T follicular helper cell (primary cell): ENCODE measurements at regions not wholly inside any gene's neighbourhood (a gene's known extent, or its start where the extent isn't known, plus 50 kb on each side); places are given as distances from the start of the nearest gene placed in this dataset.
"Not testable (repeated sequence)": the region's sequence is repeated elsewhere in the genome, so short reads cannot be mapped to it uniquely, and the experiment has no call there.

Experiments
- DNase-seq: peaks from one replicate; pipeline ENCODE4 v3.0.0-alpha.2; 2020; ENCODE audit warnings: low read depth

GRCh38 chr20:1810926-1811620 lies 84.1 kb upstream of the SIRPA start:
- no peak for DNase-seq

DNA sequence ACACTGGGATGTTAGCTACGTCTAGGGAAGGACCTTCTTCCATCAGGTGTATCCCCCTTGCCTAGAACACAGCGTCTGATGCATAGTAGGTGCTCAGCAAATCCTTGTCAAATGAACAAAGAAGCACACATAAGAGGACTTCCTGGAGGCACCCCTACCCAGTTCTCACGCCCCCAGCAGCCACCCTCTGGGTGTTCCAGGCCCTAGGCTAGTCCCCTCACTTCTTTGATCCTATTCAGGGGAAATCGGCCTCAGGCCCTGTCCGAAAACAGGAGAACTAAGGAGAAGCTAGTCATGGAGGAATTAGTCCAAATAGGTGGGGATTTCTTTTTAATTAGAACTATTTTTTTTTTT lies 84.7 kb upstream of the SIRPA start:
- DNase-seq = no peak

- DNase-seq = no peak
These were observed 85.3 kb upstream of the SIRPA start for GRCh38 chr20:1809611-1810510.

- DNase-seq = no peak
These were observed 86.1 kb upstream of the SIRPA start for GRCh38 chr20:1809131-1809572.

GRCh38 chr20:1808101-1808500 lies 87.1 kb upstream of the SIRPA start:
- no peak for DNase-seq

- no peak for DNase-seq
These were observed 87.8 kb upstream of the SIRPA start for GRCh38 chr20:1807394-1807793.

- no peak for DNase-seq
These were observed 88.8 kb upstream of the SIRPA start for GRCh38 chr20:1806456-1806855.

- DNase-seq = no peak
These were observed 89.4 kb upstream of the SIRPA start for GRCh38 chr20:1805816-1806215.

DNA sequence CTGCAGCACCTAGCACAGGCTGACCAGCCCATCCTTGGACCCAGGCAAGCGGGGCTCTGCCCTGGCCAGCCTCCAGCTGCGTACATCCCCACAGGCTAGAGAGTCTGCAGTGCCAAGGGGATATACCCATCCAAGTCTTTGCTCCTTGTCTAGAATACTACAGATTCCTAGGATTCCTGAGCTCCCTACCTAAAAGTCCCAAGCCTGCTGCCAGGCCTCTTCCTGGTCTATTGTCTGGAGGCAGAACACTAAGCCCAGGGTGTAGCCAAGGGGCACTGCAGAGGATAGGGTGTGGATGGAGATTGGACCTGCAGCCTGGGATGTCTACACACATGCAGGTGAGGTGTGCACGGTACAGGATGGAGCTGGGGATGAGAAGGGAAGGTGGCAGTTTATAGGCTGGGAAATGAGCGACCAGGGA lies 90.0 kb upstream of the SIRPA start:
- DNase-seq = no peak

DNA sequence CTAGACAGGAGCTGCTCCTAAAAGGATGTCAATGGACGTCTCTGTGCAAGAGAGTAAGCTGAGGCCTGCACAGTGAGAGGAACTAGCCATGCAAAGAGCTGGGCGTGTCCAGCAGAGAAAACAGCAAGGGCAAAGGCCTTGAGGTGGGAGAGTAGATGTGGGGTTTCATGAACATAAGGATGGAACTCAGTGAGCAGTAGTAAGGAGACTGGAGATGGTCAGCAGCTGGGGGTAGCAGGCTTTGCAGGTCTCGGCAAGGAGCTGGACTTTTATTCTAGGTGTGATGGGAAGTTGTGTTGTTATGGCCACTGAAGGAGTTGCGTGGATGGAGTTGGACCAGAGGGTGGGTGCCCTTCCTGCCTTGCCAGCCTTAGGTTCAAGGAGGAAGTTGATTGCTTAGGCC lies 90.7 kb upstream of the SIRPA start:
- no peak for DNase-seq

- DNase-seq = no peak
These were observed 91.2 kb upstream of the SIRPA start for GRCh38 chr20:1803932-1804501.

GRCh38 chr20:1803061-1803931 lies 91.9 kb upstream of the SIRPA start:
- no peak for DNase-seq

- DNase-seq = no peak
These were observed 92.7 kb upstream of the SIRPA start for GRCh38 chr20:1802385-1803060.

- no peak for DNase-seq
These were observed 93.3 kb upstream of the SIRPA start for GRCh38 chr20:1801929-1802306.

- no peak for DNase-seq
These were observed 93.8 kb upstream of the SIRPA start for GRCh38 chr20:1801225-1801928.

GRCh38 chr20:1800777-1801176 lies 94.4 kb upstream of the SIRPA start:
- no peak for DNase-seq

- DNase-seq = no peak
These were observed 95.0 kb upstream of the SIRPA start for GRCh38 chr20:1800180-1800579.

DNA sequence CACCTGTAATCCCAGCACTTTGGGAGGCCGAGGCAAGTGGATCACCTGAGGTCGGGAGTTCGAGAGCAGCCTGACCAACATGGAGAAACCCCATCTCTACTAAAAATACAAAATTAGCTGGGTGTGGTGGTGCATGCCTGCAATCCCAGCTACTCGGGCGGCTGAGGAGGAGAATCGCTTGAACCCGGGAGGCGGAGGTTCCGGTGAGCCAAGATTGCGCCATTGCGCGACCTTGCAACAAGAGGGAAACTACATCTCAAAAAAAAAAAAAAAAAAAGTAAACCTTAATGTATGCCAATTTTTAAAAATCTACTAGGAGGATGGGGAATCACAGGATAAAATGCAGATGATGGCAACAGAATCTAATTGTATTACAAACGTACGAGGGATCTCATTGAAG lies 95.5 kb upstream of the SIRPA start:
- DNase-seq = not testable (repeated sequence)

DNA sequence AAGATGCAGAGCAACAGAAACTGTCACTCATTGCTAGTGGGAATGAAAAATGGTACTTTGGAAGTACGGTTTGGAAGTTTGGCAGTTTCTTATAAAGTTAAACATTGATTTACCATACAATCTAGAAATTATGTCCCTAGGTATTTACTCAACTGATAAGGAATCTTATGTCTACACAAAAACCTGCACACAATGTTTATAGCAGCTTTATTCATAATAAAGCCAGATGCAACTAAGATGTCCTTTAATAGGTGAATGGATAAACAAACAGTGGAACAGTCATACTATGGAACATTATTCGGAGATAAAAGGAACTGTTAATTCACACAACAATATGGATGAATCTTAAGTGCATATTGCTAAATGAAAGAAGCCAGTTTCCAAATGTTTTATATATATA lies 96.2 kb upstream of the SIRPA start:
- DNase-seq = no peak

DNA sequence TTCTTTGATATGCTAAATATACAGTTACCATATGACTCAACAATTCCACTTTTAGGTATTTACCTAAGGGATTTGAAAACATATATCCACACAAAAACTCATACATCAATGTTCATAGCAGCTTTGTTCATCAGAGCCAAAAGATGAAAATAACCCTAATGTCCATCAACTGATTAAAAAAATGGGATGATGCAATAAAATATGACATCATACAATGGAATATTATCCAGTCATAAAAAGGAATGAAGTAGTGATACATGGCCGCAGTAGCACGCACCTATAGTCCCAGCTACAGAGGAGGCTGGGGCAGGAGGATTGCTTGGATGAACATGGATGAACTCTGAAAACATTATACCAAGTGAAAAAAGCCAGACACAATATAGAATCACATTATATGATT lies 101.4 kb upstream of the SIRPA start:
- DNase-seq = no peak

DNA sequence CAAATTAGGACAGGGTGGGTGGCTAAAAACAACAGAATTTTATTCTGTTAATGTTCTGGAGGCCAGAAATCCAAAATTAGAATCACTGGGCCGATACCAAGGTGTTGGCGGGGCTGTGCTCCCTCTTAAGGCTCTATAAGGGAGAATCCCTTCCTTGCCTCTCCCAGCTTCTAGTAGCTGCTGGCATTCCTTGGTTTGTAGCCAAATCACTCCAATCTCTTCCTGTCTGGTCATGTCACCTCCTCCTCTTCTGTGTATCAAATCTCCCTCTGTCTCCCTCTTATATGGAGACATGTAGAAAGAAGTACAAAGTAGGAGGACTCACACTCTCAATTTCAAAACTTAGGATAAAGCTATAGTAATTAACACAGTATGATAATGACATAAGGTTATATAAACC lies 102.9 kb upstream of the SIRPA start:
- DNase-seq = no peak
